Osteoblast (primary cell): ENCODE measurements at regions not wholly inside any gene's neighbourhood (a gene's known extent, or its start where the extent isn't known, plus 50 kb on each side); places are given as distances from the start of the nearest gene placed in this dataset.
"Not testable (repeated sequence)": the region's sequence is repeated elsewhere in the genome, so short reads cannot be mapped to it uniquely, and the experiment has no call there.

Experiments
- DNase-seq: peaks from one replicate; pipeline ENCODE4 v3.0.0; 2011; ENCODE audit warnings: low spot score, mixed read lengths; ENCODE audit not compliant: insufficient read length; ENCODE audit errors: missing footprints
- H2AFZ ChIP-seq: 2 replicates; pipeline ENCODE4 v1.6.0; 2011; ENCODE audit warnings: mild to moderate bottlenecking, low read length
- H3K27ac ChIP-seq: 2 replicates; pipeline ENCODE4 v1.5.1; 2011; ENCODE audit warnings: mild to moderate bottlenecking, low read depth, low read length, moderate library complexity
- H3K27me3 ChIP-seq: 2 replicates; pipeline ENCODE4 v1.6.0; 2012; ENCODE audit warnings: mild to moderate bottlenecking, control low read depth, inconsistent platforms, low read length, moderate library complexity; ENCODE audit not compliant: insufficient read depth
- H3K36me3 ChIP-seq: 2 replicates; pipeline ENCODE4 v1.5.1; 2011; ENCODE audit warnings: mild to moderate bottlenecking, low read length, control low read depth, moderate library complexity; ENCODE audit not compliant: insufficient read depth
- H3K4me1 ChIP-seq: 2 replicates; pipeline ENCODE4 v1.5.1; 2011; ENCODE audit warnings: mild to moderate bottlenecking, low read length, control low read depth, moderate library complexity; ENCODE audit not compliant: insufficient read depth
- H3K4me2 ChIP-seq: 2 replicates; pipeline ENCODE4 v1.6.0; 2011; ENCODE audit warnings: mild to moderate bottlenecking, low read length; ENCODE audit not compliant: insufficient read depth
- H3K4me3 ChIP-seq: fragments of 200-600 bp; sonication (generic); 3 replicates; pipeline ENCODE4 v1.5.1; 2012; ENCODE audit warnings: mild to moderate bottlenecking, low read length, inconsistent platforms; ENCODE audit not compliant: insufficient read depth
- H3K79me2 ChIP-seq: 2 replicates; pipeline ENCODE4 v1.6.0; 2012; ENCODE audit warnings: mild to moderate bottlenecking, low read length, control low read depth, inconsistent platforms; ENCODE audit not compliant: insufficient read depth
- H3K9me3 ChIP-seq: 2 replicates; pipeline ENCODE4 v1.5.1; 2011; ENCODE audit warnings: low read depth, low read length, control low read depth
- H4K20me1 ChIP-seq: 2 replicates; pipeline ENCODE4 v1.6.0; 2012; ENCODE audit warnings: mild to moderate bottlenecking, low read length, control low read depth; ENCODE audit not compliant: insufficient read depth
- TF ChIP-seq, protein P1 (sequence below): IDR thresholded peaks from 2 replicates; pipeline ENCODE4 v1.5.1; 2011; ENCODE audit warnings: mild to moderate bottlenecking, low read depth, low read length, moderate library complexity; ENCODE audit errors: extremely low read depth

DNA sequence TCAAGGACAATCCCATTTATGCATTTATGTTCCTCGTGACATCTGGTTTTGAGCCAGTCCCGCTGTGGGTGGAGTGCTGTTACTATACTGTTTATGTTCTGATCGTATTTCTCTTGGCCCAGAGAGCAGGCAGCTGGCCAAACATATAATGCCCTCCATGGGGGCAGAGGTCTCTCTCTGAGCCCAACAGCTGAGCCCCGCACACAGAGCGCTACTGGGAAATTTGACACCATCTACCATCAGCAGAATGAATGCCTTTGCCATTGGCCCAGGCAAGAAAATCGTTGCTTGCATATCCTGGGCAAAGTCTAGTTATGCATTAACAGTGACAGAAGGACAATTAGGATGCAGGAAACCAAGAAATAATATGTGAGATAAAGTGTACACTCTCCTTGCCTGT lies 126.8 kb upstream of the CACNA1A start:
- peak overlapping the region; percentile 24 for H3K4me2 ChIP-seq
- peak; percentile 54 for DNase-seq
- H2AFZ ChIP-seq = peak overlapping the region; percentile 0

DNA sequence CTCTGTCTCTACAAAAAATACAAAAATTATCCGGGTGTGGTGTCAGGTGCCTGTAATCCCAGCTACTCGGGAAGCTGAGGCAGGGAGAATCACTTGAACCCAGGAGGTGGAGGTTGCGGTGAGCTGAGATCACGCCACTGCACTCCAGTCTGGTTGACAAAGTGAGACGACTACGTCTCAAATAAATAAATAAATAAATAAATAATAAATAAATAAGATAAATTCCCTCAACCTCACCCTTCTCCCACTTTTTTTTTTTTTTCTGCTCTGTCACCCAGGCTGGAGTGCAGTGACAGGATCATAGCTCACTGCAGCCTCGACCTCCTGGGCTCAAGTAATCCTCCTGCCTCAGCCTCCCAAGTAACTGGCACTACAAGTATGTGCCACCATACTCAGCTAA lies 125.9 kb upstream of the CACNA1A start:
- H3K36me3 ChIP-seq, H3K27me3 ChIP-seq, H3K4me1 ChIP-seq, H2AFZ ChIP-seq, H3K9me3 ChIP-seq, H4K20me1 ChIP-seq, DNase-seq, H3K4me3 ChIP-seq, H3K79me2 ChIP-seq, H3K27ac ChIP-seq, H3K4me2 ChIP-seq: not testable (repeated sequence)

More for the DNA sequence above, 126.8 kb upstream of the CACNA1A start:
- Histone ChIP-seq H3K9me3 (no peaks in the 10 kb centered on the region), H4K20me1 (no peaks in the 10 kb centered on the region), H3K4me3 (no peak overlapping the region), H3K27me3 (no peaks in the 10 kb centered on the region), H3K79me2 (no peaks in the 10 kb centered on the region), H3K36me3 (no peaks in the 10 kb centered on the region), H3K4me1 (no peaks in the 10 kb centered on the region), H3K27ac (no peak overlapping the region)
- TF ChIP-seq, protein P1, sequence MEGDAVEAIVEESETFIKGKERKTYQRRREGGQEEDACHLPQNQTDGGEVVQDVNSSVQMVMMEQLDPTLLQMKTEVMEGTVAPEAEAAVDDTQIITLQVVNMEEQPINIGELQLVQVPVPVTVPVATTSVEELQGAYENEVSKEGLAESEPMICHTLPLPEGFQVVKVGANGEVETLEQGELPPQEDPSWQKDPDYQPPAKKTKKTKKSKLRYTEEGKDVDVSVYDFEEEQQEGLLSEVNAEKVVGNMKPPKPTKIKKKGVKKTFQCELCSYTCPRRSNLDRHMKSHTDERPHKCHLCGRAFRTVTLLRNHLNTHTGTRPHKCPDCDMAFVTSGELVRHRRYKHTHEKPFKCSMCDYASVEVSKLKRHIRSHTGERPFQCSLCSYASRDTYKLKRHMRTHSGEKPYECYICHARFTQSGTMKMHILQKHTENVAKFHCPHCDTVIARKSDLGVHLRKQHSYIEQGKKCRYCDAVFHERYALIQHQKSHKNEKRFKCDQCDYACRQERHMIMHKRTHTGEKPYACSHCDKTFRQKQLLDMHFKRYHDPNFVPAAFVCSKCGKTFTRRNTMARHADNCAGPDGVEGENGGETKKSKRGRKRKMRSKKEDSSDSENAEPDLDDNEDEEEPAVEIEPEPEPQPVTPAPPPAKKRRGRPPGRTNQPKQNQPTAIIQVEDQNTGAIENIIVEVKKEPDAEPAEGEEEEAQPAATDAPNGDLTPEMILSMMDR = no peak

DNA sequence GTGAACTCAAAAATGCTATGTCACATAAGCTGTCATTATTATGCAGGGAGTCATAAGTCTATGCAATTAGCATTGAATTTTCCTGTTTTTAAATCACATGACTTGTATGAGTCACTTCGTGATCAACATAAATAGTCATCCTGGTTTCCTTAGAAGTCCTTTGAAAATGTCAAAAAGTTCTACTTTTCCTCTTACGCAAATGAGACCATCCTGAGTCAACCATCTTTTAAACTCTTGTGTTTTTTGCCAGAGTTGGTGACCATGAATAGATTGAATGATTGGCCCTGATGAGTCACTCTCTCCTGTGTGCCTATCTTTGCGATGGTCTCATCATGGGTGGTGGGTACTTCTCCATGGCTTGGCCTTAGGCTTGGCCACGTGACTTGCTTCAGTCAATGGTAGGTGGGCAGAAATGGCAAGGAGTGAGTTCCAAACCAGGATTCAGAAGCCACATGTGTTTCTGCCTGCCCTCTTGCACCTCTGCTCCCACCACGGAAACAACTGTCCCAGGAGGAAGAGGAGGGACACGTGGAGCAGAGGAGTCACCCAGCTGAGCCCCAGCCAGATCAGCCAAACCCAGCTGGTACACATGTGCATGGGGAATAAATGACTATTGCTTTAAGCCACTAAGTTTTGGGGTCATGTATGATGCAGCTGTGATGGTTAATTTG lies 123.5 kb upstream of the CACNA1A start:
- no peak overlapping the region for H3K4me3 ChIP-seq
- H3K27ac ChIP-seq = peak overlapping the region; percentile 7
- H3K4me1 ChIP-seq = no peaks in the 10 kb centered on the region
- peaks cover 6% of the 10 kb centered on the region for H3K27me3 ChIP-seq
- H3K4me2 ChIP-seq = no peak overlapping the region
- H3K79me2 ChIP-seq = no peaks in the 10 kb centered on the region
- no peaks in the 10 kb centered on the region for H3K36me3 ChIP-seq
- peak; percentile 76 for DNase-seq
- TF ChIP-seq, protein P1 = no peak
- no peaks in the 10 kb centered on the region for H3K9me3 ChIP-seq
- H4K20me1 ChIP-seq = no peaks in the 10 kb centered on the region
- H2AFZ ChIP-seq = no peak overlapping the region

GRCh38 chr19:13627531-13627930 lies 121.3 kb upstream of the CACNA1A start:
- Histone ChIP-seq H3K79me2 (no peaks in the 10 kb centered on the region), H4K20me1 (no peaks in the 10 kb centered on the region), H3K27me3 (peaks cover 20% of the 10 kb centered on the region), H3K4me3 (no peak overlapping the region), H3K27ac (no peak overlapping the region), H3K9me3 (no peaks in the 10 kb centered on the region), H3K36me3 (no peaks in the 10 kb centered on the region), H3K4me2 (no peak overlapping the region), H3K4me1 (no peaks in the 10 kb centered on the region), H2AFZ (no peak overlapping the region)
- no peak for DNase-seq
- TF ChIP-seq, protein P1 = no peak
